ENCODE measurements at regions not wholly inside any gene's neighbourhood (a gene's known extent, or its start where the extent isn't known, plus 50 kb on each side); places are given as distances from the start of the nearest gene placed in this dataset.

GRCh38 chr2:65550246-65550645, 117.8 kb upstream of the SPRED2 start:
- TF ChIP-seq POLR2AphosphoS5 (IDR thresholded peaks at IDR 0.05; ENCODE audit: low read depth) (no peak), CTCF (IDR thresholded peaks at IDR 0.05; ENCODE audit: insufficient read depth, low read length) (no peak), REST (IDR thresholded peaks at IDR 0.05; ENCODE audit: insufficient replicate concordance, low read depth) (no peak), GABPA (IDR thresholded peaks at IDR 0.05; ENCODE audit: low read depth) (no peak), SPI1 (IDR thresholded peaks at IDR 0.05; ENCODE audit: borderline replicate concordance, low read depth) (no peak)
- DNase-seq (ENCODE audit: low read depth in 1 of 2, low spot score in 1 of 2), result no peak
- Histone ChIP-seq H3K27ac (replicated peaks) (no peak overlapping the region), H3K27me3 (ENCODE audit: insufficient read depth, poor library complexity, severe bottlenecking) (no peaks in the 10 kb centered on the region), H3K4me3 (replicated peaks; ENCODE audit: insufficient read depth, low read length) (no peak overlapping the region)

- DNase-seq (ENCODE audit: low read depth in 1 of 2, low spot score in 1 of 2), result no peak
- no peak overlapping the region for H3K27ac ChIP-seq (replicated peaks)
- no peak overlapping the region for H3K4me3 ChIP-seq (replicated peaks; ENCODE audit: insufficient read depth, low read length)
- H3K27me3 ChIP-seq (ENCODE audit: insufficient read depth, poor library complexity, severe bottlenecking), result no peaks in the 10 kb centered on the region
- TF ChIP-seq SPI1 (IDR thresholded peaks at IDR 0.05; ENCODE audit: borderline replicate concordance, low read depth) (no peak), POLR2AphosphoS5 (IDR thresholded peaks at IDR 0.05; ENCODE audit: low read depth) (no peak), CTCF (IDR thresholded peaks at IDR 0.05; ENCODE audit: insufficient read depth, low read length) (no peak), GABPA (IDR thresholded peaks at IDR 0.05; ENCODE audit: low read depth) (no peak), REST (IDR thresholded peaks at IDR 0.05; ENCODE audit: insufficient replicate concordance, low read depth) (no peak)
Observed at GRCh38 chr2:65549631-65550030, 117.2 kb upstream of the SPRED2 start.

GRCh38 chr2:65549257-65549627, 116.8 kb upstream of the SPRED2 start:
- no peak for TF ChIP-seq SPI1 (IDR thresholded peaks at IDR 0.05; ENCODE audit: borderline replicate concordance, low read depth)
- no peak for DNase-seq (ENCODE audit: low read depth in 1 of 2, low spot score in 1 of 2)
- Histone ChIP-seq H3K27ac (replicated peaks) (no peak overlapping the region), H3K27me3 (ENCODE audit: insufficient read depth, poor library complexity, severe bottlenecking) (no peaks in the 10 kb centered on the region), H3K4me3 (replicated peaks; ENCODE audit: insufficient read depth, low read length) (no peak overlapping the region)

- H3K27me3 ChIP-seq (ENCODE audit: insufficient read depth, poor library complexity, severe bottlenecking), result no peaks in the 10 kb centered on the region
- no peak for TF ChIP-seq POLR2AphosphoS5 (IDR thresholded peaks at IDR 0.05; ENCODE audit: low read depth)
- TF ChIP-seq GABPA (IDR thresholded peaks at IDR 0.05; ENCODE audit: low read depth), result no peak
- no peak for TF ChIP-seq SPI1 (IDR thresholded peaks at IDR 0.05; ENCODE audit: borderline replicate concordance, low read depth)
- TF ChIP-seq CTCF (IDR thresholded peaks at IDR 0.05; ENCODE audit: insufficient read depth, low read length), result no peak
- no peak for TF ChIP-seq REST (IDR thresholded peaks at IDR 0.05; ENCODE audit: insufficient replicate concordance, low read depth)
- H3K4me3 ChIP-seq (replicated peaks; ENCODE audit: insufficient read depth, low read length), result no peak overlapping the region
- DNase-seq (ENCODE audit: low read depth in 1 of 2, low spot score in 1 of 2), result no peak
- H3K27ac ChIP-seq (replicated peaks), result no peak overlapping the region
Observed at GRCh38 chr2:65548576-65549256, 116.3 kb upstream of the SPRED2 start.

Data from HL-60 (cell line).